IMR-90 (cell line): ENCODE measurements at regions not wholly inside any gene's neighbourhood (a gene's known extent, or its start where the extent isn't known, plus 50 kb on each side); places are given as distances from the start of the nearest gene placed in this dataset.

Experiments used
- CTCF ChIP-seq: conservative IDR thresholded peaks from 2 replicates; pipeline ENCODE4 v1.5.1; 2012; ENCODE audit warnings: mild to moderate bottlenecking, low read depth, low read length, improper control_type of control experiment
- ELK1 ChIP-seq: fragments of 150-350 bp; IDR thresholded peaks from 2 replicates; pipeline ENCODE4 v1.6.1; 2016; ENCODE audit warnings: low read depth, mild to moderate bottlenecking, low read length, moderate library complexity, borderline replicate concordance
- SMC3 ChIP-seq: fragments of 150-350 bp; IDR thresholded peaks from 2 replicates; pipeline ENCODE4 v1.6.1; 2016; ENCODE audit warnings: low read depth, mild to moderate bottlenecking, antibody characterized with exemption, low read length, moderate library complexity

GRCh38 chr15:39486621-39487457, 94.0 kb upstream of the THBS1 start:
- no peak for TF ChIP-seq CTCF
- no peak for TF ChIP-seq ELK1
- TF ChIP-seq SMC3, result no peak
